CD4-positive, alpha-beta memory T cell (primary cell): ENCODE measurements at regions not wholly inside any gene's neighbourhood (a gene's known extent, or its start where the extent isn't known, plus 50 kb on each side); places are given as distances from the start of the nearest gene placed in this dataset.

Experiments
- CTCF ChIA-PET: fragments of 350-600 bp; sonication (Branson Sonifier 250); formaldehyde crosslinking; loops from one replicate; lab custom pipeline; 2021; ENCODE audit warnings: inconsistent platforms; ENCODE audit not compliant: partially characterized antibody; lab: Charles Lee
- POLR2A ChIA-PET: fragments of 350-600 bp; sonication (Branson Sonifier 250); formaldehyde crosslinking; loops from one replicate; lab custom pipeline; 2021; ENCODE audit not compliant: partially characterized antibody; lab: Charles Lee
- DNase-seq, 5 donors: peaks; one replicate each; pipeline versions ENCODE4 v3.0.0 to v3.0.0-alpha.2; 2020 to 2022; ENCODE audit warnings: mixed read lengths in 1 of 5
- H3K27ac ChIP-seq: one replicate; pipeline ENCODE4 v1.7.0; 2013; ENCODE audit warnings: low read depth, low read length
- H3K27me3 ChIP-seq: 2 replicates; pipeline ENCODE4 v1.7.0; 2013; ENCODE audit warnings: mild to moderate bottlenecking, low read length, moderate library complexity; ENCODE audit not compliant: insufficient read depth
- H3K36me3 ChIP-seq: 2 replicates; pipeline ENCODE4 v1.7.0; 2013; ENCODE audit warnings: mild to moderate bottlenecking, low read length, moderate library complexity; ENCODE audit not compliant: insufficient read depth
- H3K4me1 ChIP-seq: 2 replicates; pipeline ENCODE4 v1.7.0; 2013; ENCODE audit warnings: mild to moderate bottlenecking, low read length, moderate library complexity; ENCODE audit not compliant: insufficient read depth
- H3K4me3 ChIP-seq, 2 donors: one replicate each; pipeline ENCODE4 v1.7.0; 2013; ENCODE audit warnings: low read length in 2 of 2, mild to moderate bottlenecking in 1 of 2
- H3K9me3 ChIP-seq, 2 donors: one replicate each; pipeline ENCODE4 v1.7.0; 2013; ENCODE audit warnings: low read length in 2 of 2, control low read depth in 1 of 2; ENCODE audit not compliant: control insufficient read depth in 1 of 2
- H3K27ac Mint-ChIP-seq, 7 donors: one replicate each; pipeline ENCODE4 v1.8.0; 2020 to 2021; ENCODE audit warnings: mixed read lengths in 7 of 7, mild to moderate bottlenecking in 6 of 7, inconsistent platforms in 3 of 7, moderate library complexity in 3 of 7
- H3K27me3 Mint-ChIP-seq, 2 donors: one replicate each; pipeline ENCODE4 v1.8.0; 2020 to 2021; ENCODE audit warnings: mixed read lengths in 2 of 2
- H3K36me3 Mint-ChIP-seq, 2 donors: one replicate each; pipeline ENCODE4 v1.8.0; 2020 to 2021; ENCODE audit warnings: mixed read lengths in 2 of 2, inconsistent platforms in 1 of 2, mild to moderate bottlenecking in 1 of 2
- H3K4me1 Mint-ChIP-seq, 4 donors: one replicate each; pipeline ENCODE4 v1.8.0; 2020 to 2021; ENCODE audit warnings: mixed read lengths in 4 of 4, mild to moderate bottlenecking in 1 of 4
- H3K4me3 Mint-ChIP-seq, 8 donors: one replicate each; pipeline ENCODE4 v1.8.0; 2020 to 2021; ENCODE audit warnings: mixed read lengths in 8 of 8, mild to moderate bottlenecking in 7 of 8, moderate library complexity in 6 of 8, inconsistent platforms in 3 of 8
- H3K9me3 Mint-ChIP-seq, 8 donors: one replicate each; pipeline ENCODE4 v1.8.0; 2020 to 2021; ENCODE audit warnings: mixed read lengths in 8 of 8, mild to moderate bottlenecking in 5 of 8, inconsistent platforms in 3 of 8, moderate library complexity in 1 of 8
- intact Hi-C: fragments of 100-400 bp; cut with micrococcal nuclease; formaldehyde crosslinking; loops from one replicate; pipeline ENCODE4 v1.15.1; 2023

DNA sequence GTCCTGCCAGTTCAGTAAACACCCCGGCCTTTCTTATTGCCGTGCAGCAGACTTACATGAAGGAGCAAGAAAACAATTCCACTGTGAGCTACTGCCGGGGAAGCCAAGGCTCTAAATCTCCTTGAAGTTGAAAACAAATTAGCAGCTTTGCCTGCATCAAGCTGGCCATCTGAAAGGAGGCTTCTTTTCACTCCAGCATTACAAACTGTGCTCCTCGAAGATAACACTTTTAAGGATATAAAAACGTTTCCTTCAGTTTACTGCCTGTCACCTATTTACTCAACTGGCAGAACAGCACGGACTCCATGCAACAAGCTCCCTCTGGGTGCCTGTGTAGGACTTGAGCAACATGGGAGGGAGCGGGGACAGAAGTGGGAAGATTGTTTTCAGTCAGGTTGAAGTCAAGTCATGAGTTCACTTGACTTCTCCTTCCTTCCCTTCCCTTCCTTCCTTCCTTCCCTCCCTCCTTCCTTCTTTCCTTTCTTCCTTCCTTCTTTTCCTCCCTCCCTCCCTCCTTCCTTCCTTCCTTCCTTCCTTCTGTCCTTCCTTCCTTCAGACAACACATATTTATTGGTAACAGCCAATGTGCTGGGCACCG lies 67.4 kb downstream of the ZNF608 start:
- no peaks in the 10 kb centered on the region for H3K36me3 Mint-ChIP-seq
- H3K4me1 Mint-ChIP-seq, result no peaks in the 10 kb centered on the region
- H3K27me3 Mint-ChIP-seq, result peaks cover 1 to 2% of the 10 kb centered on the region in 2 donors
- Histone ChIP-seq H3K4me3 (no peak overlapping the region), H3K4me1 (no peaks in the 10 kb centered on the region), H3K27me3 (no peaks in the 10 kb centered on the region), H3K36me3 (no peaks in the 10 kb centered on the region), H3K9me3 (no peaks in the 10 kb centered on the region), H3K27ac (no peak overlapping the region)
- no peak for DNase-seq
- ChIA-PET POLR2A (no interaction called here), CTCF (no interaction called here)
- intact Hi-C loops, result no loop called here
- no peak overlapping the region for H3K27ac Mint-ChIP-seq
- no peak overlapping the region for H3K4me3 Mint-ChIP-seq
- peaks cover 0 to 6% (median under 1%) of the 10 kb centered on the region in 8 donors for H3K9me3 Mint-ChIP-seq

DNA sequence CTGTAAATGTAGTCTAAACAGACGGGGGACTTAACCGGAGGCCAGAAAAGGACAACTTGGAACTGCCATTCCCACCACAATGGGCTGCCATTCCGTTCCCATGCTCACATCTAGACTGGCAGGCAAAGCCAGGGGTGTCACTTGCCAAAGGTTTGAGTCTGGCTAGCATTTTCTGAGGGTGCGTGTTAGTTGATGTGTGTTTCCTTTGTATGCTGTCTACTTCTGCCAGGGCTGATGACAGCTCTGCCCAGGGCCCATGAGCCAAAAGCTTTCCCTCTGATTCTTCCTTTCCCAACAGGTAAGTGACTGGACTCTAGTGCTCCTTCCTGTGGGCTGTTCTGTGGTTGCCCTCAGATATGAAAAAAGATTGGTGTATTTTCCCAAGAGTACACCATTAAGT lies 68.0 kb downstream of the ZNF608 start:
- H3K27me3 Mint-ChIP-seq, result peaks cover 1 to 2% of the 10 kb centered on the region in 2 donors
- H3K4me1 Mint-ChIP-seq, result no peaks in the 10 kb centered on the region
- no peaks in the 10 kb centered on the region for H3K9me3 ChIP-seq
- no peak overlapping the region for H3K27ac Mint-ChIP-seq
- H3K27ac ChIP-seq, result no peak overlapping the region
- ChIA-PET POLR2A (no interaction called here), CTCF (no interaction called here)
- no peak overlapping the region for H3K4me3 ChIP-seq
- H3K36me3 Mint-ChIP-seq, result no peaks in the 10 kb centered on the region
- no peak for DNase-seq
- H3K9me3 Mint-ChIP-seq, result peaks cover 0 to 6% (median under 1%) of the 10 kb centered on the region in 8 donors
- no peak overlapping the region for H3K4me3 Mint-ChIP-seq
- intact Hi-C loops, result no loop called here
- no peaks in the 10 kb centered on the region for H3K4me1 ChIP-seq
- no peaks in the 10 kb centered on the region for H3K27me3 ChIP-seq
- H3K36me3 ChIP-seq, result no peaks in the 10 kb centered on the region

DNA sequence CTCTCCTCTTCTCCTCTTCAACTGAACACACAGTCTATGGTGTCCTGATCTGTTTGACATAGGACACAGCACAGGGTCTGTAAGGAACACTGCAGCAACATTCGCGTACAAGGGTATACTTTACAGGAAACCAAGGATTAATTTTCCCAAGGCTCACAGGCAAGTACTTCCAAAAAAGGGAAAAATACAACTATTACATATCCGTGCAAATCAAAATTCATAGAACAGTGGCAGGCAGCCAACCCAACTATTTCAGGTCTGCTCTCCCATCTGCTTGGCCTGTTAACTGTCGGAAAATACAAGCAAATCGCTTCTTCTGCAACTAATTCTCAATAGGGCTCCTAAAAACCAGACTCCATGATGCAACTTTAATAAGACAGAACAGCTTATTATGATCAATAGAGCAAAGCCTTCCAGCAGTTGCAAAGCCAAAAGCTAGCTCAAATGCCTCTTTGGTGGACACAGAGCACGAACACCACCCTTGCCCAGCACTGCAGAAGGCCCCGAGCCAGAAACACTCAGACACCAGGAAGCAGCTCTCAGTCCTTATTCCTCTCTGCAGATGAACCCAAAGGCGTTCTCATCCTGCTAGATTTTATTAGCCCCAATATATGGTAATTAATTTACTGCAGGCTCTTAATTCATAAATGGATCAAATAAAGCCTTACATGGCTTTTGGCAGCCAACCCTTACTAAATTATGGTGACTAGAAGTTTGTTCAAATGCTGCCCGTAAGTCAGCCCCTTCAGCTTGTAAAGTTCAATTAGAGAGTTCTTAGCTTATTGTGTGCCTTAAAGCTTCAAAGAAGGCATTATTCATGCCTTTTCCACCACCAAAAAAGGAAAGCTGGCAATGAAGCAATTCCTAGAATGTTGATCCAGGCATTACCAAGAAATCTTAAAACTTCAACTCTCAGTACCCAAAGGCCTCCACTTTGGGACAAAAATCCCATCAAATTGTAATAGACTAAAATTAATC lies 68.8 kb downstream of the ZNF608 start:
- Histone ChIP-seq H3K4me3 (no peak overlapping the region), H3K27ac (no peak overlapping the region), H3K27me3 (no peaks in the 10 kb centered on the region), H3K4me1 (no peaks in the 10 kb centered on the region), H3K9me3 (no peaks in the 10 kb centered on the region), H3K36me3 (no peaks in the 10 kb centered on the region)
- ChIA-PET POLR2A (no interaction called here), CTCF (no interaction called here)
- Mint-ChIP-seq H3K9me3 (peaks cover 0 to 3% (median 0%) of the 10 kb centered on the region in 8 donors), H3K4me3 (no peak overlapping the region), H3K27ac (no peak overlapping the region), H3K36me3 (no peaks in the 10 kb centered on the region), H3K4me1 (no peaks in the 10 kb centered on the region), H3K27me3 (peaks cover 1 to 2% of the 10 kb centered on the region in 2 donors)
- intact Hi-C loops, result no loop called here
- no peak for DNase-seq

DNA sequence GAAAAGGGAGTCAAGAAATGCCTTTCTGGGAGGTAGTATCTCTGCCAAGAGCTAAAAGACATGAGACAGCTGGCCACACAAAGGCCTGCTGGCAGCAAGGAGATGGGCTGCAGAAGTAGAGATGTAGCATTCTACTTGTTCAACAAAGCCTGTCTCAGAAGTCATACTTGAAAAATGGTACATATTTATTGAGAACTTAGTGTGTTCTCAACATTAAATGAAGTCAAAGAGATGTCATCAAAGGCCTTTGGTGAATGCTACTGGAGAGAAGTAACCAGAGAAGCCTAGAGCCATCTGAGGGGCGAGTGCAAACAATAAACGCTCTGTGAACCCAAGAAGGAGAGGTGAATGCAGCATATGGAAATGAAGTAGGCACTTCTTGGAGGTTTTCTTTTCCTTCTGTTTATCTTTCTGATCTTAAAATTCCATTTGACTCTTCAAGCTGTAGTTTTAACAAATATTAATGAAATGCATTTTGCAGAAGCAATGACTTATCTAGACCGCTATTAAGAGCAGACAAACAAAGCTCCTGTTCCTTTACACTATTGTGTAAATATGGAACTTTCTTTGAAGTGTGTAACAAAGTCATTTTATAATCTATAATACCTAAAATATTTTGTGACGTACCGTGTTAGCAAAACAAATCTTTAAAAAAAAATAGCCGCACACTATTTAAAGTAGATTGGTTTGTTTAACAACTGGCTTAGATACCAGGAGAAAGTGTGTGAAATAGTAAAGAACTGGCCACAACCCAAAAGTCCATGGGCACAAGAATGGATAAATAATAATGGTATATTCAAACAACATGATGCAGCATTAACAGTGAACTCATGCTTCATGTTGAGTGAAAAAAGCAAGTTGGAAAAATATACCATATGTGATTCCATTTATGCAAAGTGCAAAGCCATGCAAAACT lies 70.2 kb downstream of the ZNF608 start:
- no peaks in the 10 kb centered on the region for H3K4me1 ChIP-seq
- H3K36me3 ChIP-seq, result no peaks in the 10 kb centered on the region
- intact Hi-C loops, result no loop called here
- Mint-ChIP-seq H3K4me1 (no peaks in the 10 kb centered on the region), H3K27ac (no peak overlapping the region), H3K9me3 (peaks cover 0 to 2% (median 0%) of the 10 kb centered on the region in 8 donors), H3K36me3 (no peaks in the 10 kb centered on the region), H3K27me3 (peaks cover 0 to 1% of the 10 kb centered on the region in 2 donors), H3K4me3 (no peak overlapping the region)
- H3K4me3 ChIP-seq, result no peak overlapping the region
- ChIA-PET POLR2A (no interaction called here), CTCF (no interaction called here)
- H3K27me3 ChIP-seq, result no peaks in the 10 kb centered on the region
- no peak overlapping the region for H3K27ac ChIP-seq
- DNase-seq, result no peak
- no peaks in the 10 kb centered on the region for H3K9me3 ChIP-seq

- no peak overlapping the region for H3K27ac ChIP-seq
- H3K4me3 Mint-ChIP-seq, result no peak overlapping the region
- no peaks in the 10 kb centered on the region for H3K9me3 ChIP-seq
- H3K27me3 Mint-ChIP-seq, result peaks cover 0 to 3% of the 10 kb centered on the region in 2 donors
- H3K4me3 ChIP-seq, result no peak overlapping the region
- peaks cover 0 to 2% (median 0%) of the 10 kb centered on the region in 8 donors for H3K9me3 Mint-ChIP-seq
- H3K36me3 Mint-ChIP-seq, result no peaks in the 10 kb centered on the region
- no peaks in the 10 kb centered on the region for H3K36me3 ChIP-seq
- no peaks in the 10 kb centered on the region for H3K4me1 Mint-ChIP-seq
- no peak overlapping the region for H3K27ac Mint-ChIP-seq
- DNase-seq, result no peak
- intact Hi-C loops, result no loop called here
- CTCF ChIA-PET, result no interaction called here
- no peaks in the 10 kb centered on the region for H3K4me1 ChIP-seq
- POLR2A ChIA-PET, result no interaction called here
- H3K27me3 ChIP-seq, result no peaks in the 10 kb centered on the region
Observed at GRCh38 chr5:124671193-124671592, 75.2 kb downstream of the ZNF608 start.

GRCh38 chr5:124670722-124671184 lies 75.7 kb downstream of the ZNF608 start:
- Histone ChIP-seq H3K36me3 (no peaks in the 10 kb centered on the region), H3K27ac (no peak overlapping the region), H3K4me1 (no peaks in the 10 kb centered on the region), H3K9me3 (no peaks in the 10 kb centered on the region), H3K27me3 (no peaks in the 10 kb centered on the region), H3K4me3 (no peak overlapping the region)
- ChIA-PET POLR2A (no interaction called here), CTCF (no interaction called here)
- no peak for DNase-seq
- no peaks in the 10 kb centered on the region for H3K36me3 Mint-ChIP-seq
- H3K27ac Mint-ChIP-seq, result no peak overlapping the region
- intact Hi-C loops, result no loop called here
- H3K9me3 Mint-ChIP-seq, result peaks cover 0 to 2% (median 0%) of the 10 kb centered on the region in 8 donors
- no peaks in the 10 kb centered on the region for H3K4me1 Mint-ChIP-seq
- peaks cover 0 to 3% of the 10 kb centered on the region in 2 donors for H3K27me3 Mint-ChIP-seq
- H3K4me3 Mint-ChIP-seq, result no peak overlapping the region
